ENCODE measurements at regions not wholly inside any gene's neighbourhood (a gene's known extent, or its start where the extent isn't known, plus 50 kb on each side); places are given as distances from the start of the nearest gene placed in this dataset.

GRCh38 chr12:105856048-105856405, 282.7 kb downstream of the NUAK1 start:
- TF ChIP-seq CTCF (IDR thresholded peaks at IDR 0.05) (no peak), POLR2A (IDR thresholded peaks at IDR 0.05) (no peak)

Measured in ovary (tissue), 3 donors.